Left lung (tissue), 4 donors: ENCODE measurements at regions not wholly inside any gene's neighbourhood (a gene's known extent, or its start where the extent isn't known, plus 50 kb on each side); places are given as distances from the start of the nearest gene placed in this dataset.
A peak's percentile ranks its signal among the peaks of the same experiment; 100 is the strongest.

Experiments
- ATAC-seq: fragments of 200-7000 bp; cut with Tn5 transposase; one replicate; pipeline ENCODE4 v1.9.1; 2020; ENCODE audit warnings: moderate library complexity
- DNase-seq, 4 donors: peaks; one replicate each; pipeline ENCODE4 v3.0.0-alpha.2; 2013 to 2020
- H3K27ac ChIP-seq, 2 donors: fragments of 200-600 bp; sonication (generic) in 1 of 2; one replicate each; pipeline versions ENCODE4 v1.5.0 to v1.8.0; 2020 to 2021
- H3K27me3 ChIP-seq, 2 donors: fragments of 200-600 bp; sonication (generic) in 1 of 2; one replicate each; pipeline versions ENCODE4 v1.5.0 to v1.8.0; 2020 to 2021
- H3K36me3 ChIP-seq, 2 donors: fragments of 200-600 bp; sonication (generic) in 1 of 2; one replicate each; pipeline versions ENCODE4 v1.5.0 to v1.8.0; 2020 to 2021
- H3K4me1 ChIP-seq, 2 donors: fragments of 200-600 bp; one replicate each; pipeline ENCODE4 v1.8.0; 2021
- H3K4me3 ChIP-seq, 2 donors: fragments of 200-600 bp; sonication (generic) in 1 of 2; one replicate each; pipeline versions ENCODE4 v1.5.0 to v1.8.0; 2020 to 2021; ENCODE audit warnings: mild to moderate bottlenecking in 1 of 2
- H3K9me3 ChIP-seq, 2 donors: fragments of 200-600 bp; sonication (generic) in 1 of 2; one replicate each; pipeline versions ENCODE4 v1.5.0 to v1.8.0; 2020 to 2021
- intact Hi-C, 2 donors: fragments of 100-400 bp; cut with DNase I; formaldehyde crosslinking; loops; one replicate each; pipeline versions ENCODE4 v1.11.2 to v1.14.2; 2022
- TF ChIP-seq, protein P1 (sequence below), 2 donors: fragments of 200-600 bp; sonication (generic) in 1 of 2; IDR thresholded peaks; one replicate each; pipeline versions ENCODE4 v1.5.0 to v1.8.0; 2021; ENCODE audit warnings: antibody characterized with exemption in 2 of 2
- donor health status: DM: no; HTN: yes; CAD: no.
- donor health status: DM: no; HTN: no; CAD: no.

DNA sequence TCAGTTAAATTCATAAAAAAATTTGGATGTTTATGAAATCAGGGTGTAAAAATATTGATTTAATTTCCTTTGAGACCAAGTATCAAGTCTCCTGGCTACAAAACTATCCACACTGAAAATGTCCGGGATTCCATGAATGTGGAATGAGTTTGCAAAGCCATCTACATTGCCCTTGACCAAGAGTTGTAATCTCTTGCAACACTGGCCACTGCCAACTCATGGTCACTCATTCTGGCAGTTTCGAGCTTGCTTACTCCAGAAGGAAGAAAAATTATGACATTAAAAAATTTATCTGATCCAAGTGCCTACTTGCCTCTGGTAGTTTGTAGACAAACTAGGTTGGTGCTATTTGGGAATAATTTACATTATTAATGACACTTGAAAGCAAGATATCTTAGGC is 84.2 kb downstream of the NPY start:
- DNase-seq (no peak), ATAC-seq (no peak)
- H3K27ac ChIP-seq, result no peak overlapping the region
- TF ChIP-seq, protein P1, sequence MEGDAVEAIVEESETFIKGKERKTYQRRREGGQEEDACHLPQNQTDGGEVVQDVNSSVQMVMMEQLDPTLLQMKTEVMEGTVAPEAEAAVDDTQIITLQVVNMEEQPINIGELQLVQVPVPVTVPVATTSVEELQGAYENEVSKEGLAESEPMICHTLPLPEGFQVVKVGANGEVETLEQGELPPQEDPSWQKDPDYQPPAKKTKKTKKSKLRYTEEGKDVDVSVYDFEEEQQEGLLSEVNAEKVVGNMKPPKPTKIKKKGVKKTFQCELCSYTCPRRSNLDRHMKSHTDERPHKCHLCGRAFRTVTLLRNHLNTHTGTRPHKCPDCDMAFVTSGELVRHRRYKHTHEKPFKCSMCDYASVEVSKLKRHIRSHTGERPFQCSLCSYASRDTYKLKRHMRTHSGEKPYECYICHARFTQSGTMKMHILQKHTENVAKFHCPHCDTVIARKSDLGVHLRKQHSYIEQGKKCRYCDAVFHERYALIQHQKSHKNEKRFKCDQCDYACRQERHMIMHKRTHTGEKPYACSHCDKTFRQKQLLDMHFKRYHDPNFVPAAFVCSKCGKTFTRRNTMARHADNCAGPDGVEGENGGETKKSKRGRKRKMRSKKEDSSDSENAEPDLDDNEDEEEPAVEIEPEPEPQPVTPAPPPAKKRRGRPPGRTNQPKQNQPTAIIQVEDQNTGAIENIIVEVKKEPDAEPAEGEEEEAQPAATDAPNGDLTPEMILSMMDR (IDR thresholded peaks at IDR 0.05), result no peak
- no peaks in the 10 kb centered on the region for H3K9me3 ChIP-seq
- intact Hi-C loops, result no loop called here
- H3K36me3 ChIP-seq, result no peaks in the 10 kb centered on the region
- no peaks in the 10 kb centered on the region for H3K4me1 ChIP-seq
- no peak overlapping the region for H3K4me3 ChIP-seq
- H3K27me3 ChIP-seq, result no peaks in the 10 kb centered on the region

DNA sequence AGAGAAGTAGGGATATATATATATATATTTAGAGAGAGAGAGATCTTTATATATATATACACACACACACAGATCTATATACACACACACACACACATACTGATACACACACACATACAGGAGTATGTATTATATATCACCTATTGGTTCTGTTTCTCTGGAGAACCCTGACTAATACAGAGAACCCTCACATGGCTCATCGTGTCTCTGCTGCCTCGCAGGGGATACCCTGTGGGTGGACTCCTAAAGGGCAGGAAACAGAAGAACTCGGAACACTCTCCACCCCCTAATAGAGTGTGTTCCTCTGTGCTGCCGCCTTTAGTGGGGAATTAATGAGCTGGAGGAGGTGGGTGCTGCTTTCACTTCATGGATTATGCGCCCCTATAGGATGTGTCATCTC is 86.6 kb downstream of the NPY start:
- Histone ChIP-seq H3K27me3 (no peaks in the 10 kb centered on the region), H3K27ac (no peak overlapping the region), H3K4me1 (no peaks in the 10 kb centered on the region), H3K9me3 (no peaks in the 10 kb centered on the region), H3K36me3 (no peaks in the 10 kb centered on the region), H3K4me3 (no peak overlapping the region)
- TF ChIP-seq, protein P1 (IDR thresholded peaks at IDR 0.05), result no peak
- no peak for DNase-seq
- ATAC-seq, result no peak
- intact Hi-C loops, result no loop called here

DNA sequence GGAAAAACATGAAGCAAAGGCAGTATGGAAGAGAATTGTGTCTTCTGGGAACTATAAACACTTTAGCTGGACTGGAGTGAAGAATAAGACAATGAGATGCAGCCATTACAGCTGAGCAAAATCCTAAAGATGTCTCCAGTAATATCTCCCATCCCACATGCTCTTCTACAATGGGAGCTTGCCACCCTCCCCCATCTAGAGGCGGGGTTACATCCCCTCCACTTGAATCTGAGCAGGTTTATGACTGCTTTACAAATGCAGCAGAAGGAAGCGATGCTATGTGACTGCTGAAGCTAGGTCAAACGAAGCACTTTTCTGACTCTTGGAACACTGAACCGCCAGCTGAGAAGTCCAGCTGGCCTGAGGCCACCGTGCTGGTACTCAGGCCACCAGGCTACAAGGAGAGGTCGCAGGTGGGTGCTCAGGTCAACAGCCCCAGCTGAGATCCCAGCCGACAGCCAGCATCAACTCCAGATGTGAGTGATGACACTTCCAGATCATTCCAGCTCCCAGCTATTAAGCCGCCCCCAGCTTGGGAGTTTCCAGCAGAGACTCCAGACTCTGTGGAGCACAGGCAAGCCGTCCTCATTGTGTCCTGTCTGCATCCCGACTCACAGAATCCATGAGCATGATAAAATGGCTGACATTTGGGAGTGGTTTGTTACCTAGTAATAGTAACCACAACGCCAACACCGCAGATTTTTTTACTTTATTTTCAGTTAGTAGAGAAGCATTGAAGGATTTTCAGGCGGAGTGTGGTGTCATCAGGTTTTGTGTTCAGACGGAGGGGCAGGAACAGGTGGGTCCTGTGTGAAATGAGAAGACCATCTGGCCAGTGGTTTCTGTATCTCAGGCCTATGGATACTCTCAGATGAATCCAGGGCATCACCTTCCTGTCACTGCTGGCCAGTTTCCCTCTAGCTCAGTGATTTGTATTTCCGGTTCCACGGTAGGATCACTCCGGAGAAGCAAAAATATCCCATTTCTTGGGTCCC is 89.3 kb downstream of the NPY start:
- Histone ChIP-seq H3K4me1 (no peaks in the 10 kb centered on the region), H3K27me3 (no peaks in the 10 kb centered on the region), H3K36me3 (no peaks in the 10 kb centered on the region), H3K4me3 (no peak overlapping the region), H3K9me3 (no peaks in the 10 kb centered on the region), H3K27ac (no peak overlapping the region)
- intact Hi-C loops, result no loop called here
- TF ChIP-seq, protein P1 (IDR thresholded peaks at IDR 0.05), result no peak
- DNase-seq, result no peak
- ATAC-seq, result no peak

DNA sequence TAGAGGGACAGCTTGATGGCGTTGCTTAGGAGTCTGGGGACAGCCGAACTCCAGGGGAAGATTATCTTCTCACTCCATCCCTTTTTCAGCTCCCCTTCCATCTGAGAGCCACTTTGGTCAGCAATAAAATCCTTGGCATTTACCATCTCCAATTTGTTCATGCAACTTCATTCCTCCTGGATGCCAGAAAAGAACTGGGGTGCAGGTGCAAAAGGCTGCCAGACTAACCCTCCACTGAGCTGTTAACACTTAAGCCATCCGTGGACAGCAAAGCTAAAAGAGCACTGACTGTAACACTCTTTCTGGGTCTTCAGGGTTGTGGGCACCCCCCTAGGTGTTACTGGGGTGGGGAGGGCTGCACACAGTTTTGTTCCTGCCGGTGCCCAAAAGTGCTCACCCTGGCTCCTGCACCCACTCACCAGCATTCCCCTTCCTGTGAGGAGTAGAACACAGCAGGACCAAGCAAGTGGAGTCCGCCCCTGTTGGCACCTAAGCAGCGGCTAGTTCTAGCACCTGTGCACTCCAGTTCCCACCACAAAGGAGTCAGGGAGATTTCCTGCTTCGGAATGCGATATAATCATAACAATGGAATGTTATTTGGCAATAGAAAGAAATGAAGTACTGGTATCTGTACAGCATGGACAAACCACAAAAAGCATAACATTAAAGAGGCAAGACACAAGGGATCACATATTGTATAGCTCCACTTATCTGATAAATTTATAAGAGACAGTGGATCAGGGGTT is 95.1 kb downstream of the NPY start:
- Histone ChIP-seq H3K9me3 (no peaks in the 10 kb centered on the region), H3K36me3 (no peaks in the 10 kb centered on the region), H3K4me3 (no peak overlapping the region), H3K4me1 (no peaks in the 10 kb centered on the region), H3K27me3 (no peaks in the 10 kb centered on the region), H3K27ac (no peak overlapping the region)
- peak; percentile 94 for ATAC-seq
- intact Hi-C loops, result no loop called here
- DNase-seq, result peak in 2 of 4 donors; percentile 37 to 68
- TF ChIP-seq, protein P1 (IDR thresholded peaks at IDR 0.05), result no peak

DNA sequence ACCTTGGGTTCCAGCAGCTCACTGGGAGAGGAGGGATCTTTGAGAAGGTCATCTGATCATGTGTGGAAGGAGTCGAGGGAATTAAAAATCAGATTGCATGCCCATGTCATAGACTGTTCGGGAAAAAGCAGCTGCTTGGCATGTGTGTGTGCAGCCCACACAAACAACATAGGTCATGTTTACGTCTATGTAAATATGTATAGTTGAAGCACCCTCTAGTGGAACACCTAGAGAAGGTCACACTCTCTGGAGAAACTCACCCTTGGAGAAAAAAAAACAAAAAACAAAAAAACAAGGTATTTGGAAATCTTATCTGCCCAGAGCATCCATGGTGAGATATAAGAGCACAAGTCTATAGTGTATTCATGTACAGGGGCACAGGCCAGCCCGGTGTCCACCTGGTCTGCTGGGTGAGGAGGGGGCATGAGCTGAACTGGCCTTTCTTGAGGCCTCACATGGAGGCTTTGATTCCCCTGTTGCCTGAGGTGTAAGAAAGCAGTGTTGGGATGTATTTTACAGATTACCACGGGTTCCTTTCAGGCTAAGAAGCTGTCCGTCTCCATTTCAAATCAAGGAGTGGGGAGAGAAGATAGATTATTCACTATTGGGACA is 98.0 kb downstream of the NPY start:
- peak; percentile 47 for ATAC-seq
- Histone ChIP-seq H3K27me3 (no peaks in the 10 kb centered on the region), H3K4me1 (no peaks in the 10 kb centered on the region), H3K9me3 (no peaks in the 10 kb centered on the region), H3K27ac (no peak overlapping the region), H3K36me3 (no peaks in the 10 kb centered on the region), H3K4me3 (no peak overlapping the region)
- intact Hi-C loops, result no loop called here
- no peak for DNase-seq
- TF ChIP-seq, protein P1 (IDR thresholded peaks at IDR 0.05), result peak in 1 of 2 donors; percentile 18
